ENCODE measurements at regions not wholly inside any gene's neighbourhood (a gene's known extent, or its start where the extent isn't known, plus 50 kb on each side); places are given as distances from the start of the nearest gene placed in this dataset.

DNA sequence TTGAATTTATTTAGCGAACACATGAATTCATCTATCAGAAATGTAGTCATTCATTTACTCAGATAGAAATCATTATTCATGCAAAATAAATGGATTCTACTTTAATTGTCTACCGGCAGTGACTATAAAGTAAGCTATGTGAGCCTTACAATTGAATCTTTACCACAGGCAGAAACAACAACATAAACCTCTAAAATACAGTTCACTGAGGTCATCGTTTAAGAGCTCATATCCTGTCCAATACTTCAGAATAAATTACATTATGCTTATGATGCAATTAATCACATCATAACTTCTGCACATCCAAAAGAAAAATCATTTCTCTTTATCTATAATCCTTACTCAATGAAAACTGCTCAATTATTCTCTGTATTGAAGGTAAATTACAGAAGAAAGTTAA, 244.7 kb downstream of the HNMT start:
- Histone ChIP-seq H3K27ac (ENCODE audit: insufficient read depth, low read depth, low read length) (peak overlapping the region; percentile 26), H3K79me2 (ENCODE audit: control insufficient read depth, insufficient read depth, low read length) (no peaks in the 10 kb centered on the region), H3K27me3 (ENCODE audit: control insufficient read depth in 2 of 2, insufficient read depth in 2 of 2, low read length in 2 of 2) (no peaks in the 10 kb centered on the region), H3K4me2 (ENCODE audit: insufficient read depth, low read length) (peak overlapping the region; percentile 49), H4K20me1 (replicated peaks; ENCODE audit: control insufficient read depth, extremely low read depth, insufficient read depth, low read length) (no peaks in the 10 kb centered on the region), H3K4me3 (replicated peaks in 1 of 3; ENCODE audit: insufficient read depth in 1 of 3, low read depth in 1 of 3, low read length in 3 of 3) (no peak overlapping the region), H3K9me3 (replicated peaks; ENCODE audit: control insufficient read depth, insufficient read depth, low read length) (no peaks in the 10 kb centered on the region), H2AFZ (ENCODE audit: low read depth, low read length) (no peak overlapping the region), H3K9ac (replicated peaks; ENCODE audit: extremely low read depth, insufficient read depth, low read length) (peak overlapping the region; percentile 23), H3K36me3 (ENCODE audit: control insufficient read depth in 2 of 2, extremely low read depth in 1 of 2, insufficient read depth in 2 of 2, low read length in 2 of 2) (no peaks in the 10 kb centered on the region), H3K4me1 (ENCODE audit: control insufficient read depth, extremely low read depth, insufficient read depth, low read length) (peaks cover 11% of the 10 kb centered on the region), H3K9me1 (replicated peaks; ENCODE audit: control insufficient read depth, extremely low read depth, insufficient read depth, low read length) (no peaks in the 10 kb centered on the region)
- BruUV-seq (replicated peaks) = no TSS peak
- dilution Hi-C loops (cut with MboI; ENCODE audit: extremely low pct_ligation_motif_present, low sequenced_read_pairs) = no loop called here
- intact Hi-C loops (cut with micrococcal nuclease) = loop anchor here (2.0 kb wide), 2 partner anchors 58 to 240 kb away; no protein-coding TSS in a partner anchor
- POLR2A ChIA-PET = no interaction called here
- DNase-seq (ENCODE audit: low read depth, low spot score) (peak; percentile 69), FAIRE-seq (peak; percentile 76)
- TF ChIP-seq MYC (IDR thresholded peaks at IDR 0.05; ENCODE audit: low read depth, low read length) = no peak
- peak; percentile 71 for TF ChIP-seq JUN (IDR thresholded peaks at IDR 0.05; ENCODE audit: borderline replicate concordance, insufficient read depth, insufficient read length, low read depth)
- TF ChIP-seq, protein P1, sequence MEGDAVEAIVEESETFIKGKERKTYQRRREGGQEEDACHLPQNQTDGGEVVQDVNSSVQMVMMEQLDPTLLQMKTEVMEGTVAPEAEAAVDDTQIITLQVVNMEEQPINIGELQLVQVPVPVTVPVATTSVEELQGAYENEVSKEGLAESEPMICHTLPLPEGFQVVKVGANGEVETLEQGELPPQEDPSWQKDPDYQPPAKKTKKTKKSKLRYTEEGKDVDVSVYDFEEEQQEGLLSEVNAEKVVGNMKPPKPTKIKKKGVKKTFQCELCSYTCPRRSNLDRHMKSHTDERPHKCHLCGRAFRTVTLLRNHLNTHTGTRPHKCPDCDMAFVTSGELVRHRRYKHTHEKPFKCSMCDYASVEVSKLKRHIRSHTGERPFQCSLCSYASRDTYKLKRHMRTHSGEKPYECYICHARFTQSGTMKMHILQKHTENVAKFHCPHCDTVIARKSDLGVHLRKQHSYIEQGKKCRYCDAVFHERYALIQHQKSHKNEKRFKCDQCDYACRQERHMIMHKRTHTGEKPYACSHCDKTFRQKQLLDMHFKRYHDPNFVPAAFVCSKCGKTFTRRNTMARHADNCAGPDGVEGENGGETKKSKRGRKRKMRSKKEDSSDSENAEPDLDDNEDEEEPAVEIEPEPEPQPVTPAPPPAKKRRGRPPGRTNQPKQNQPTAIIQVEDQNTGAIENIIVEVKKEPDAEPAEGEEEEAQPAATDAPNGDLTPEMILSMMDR (IDR thresholded peaks at IDR 0.05; ENCODE audit: extremely low read depth in 1 of 2, insufficient read depth in 1 of 2, low read depth in 1 of 2, low read length in 2 of 2) = no peak
- no peak for TF ChIP-seq POLR2AphosphoS5 (IDR thresholded peaks at IDR 0.05; ENCODE audit: insufficient read depth, low read depth, low read length)
- TF ChIP-seq POLR2A (IDR thresholded peaks at IDR 0.05; ENCODE audit: low read depth, low read length) = no peak
- TF ChIP-seq, protein P2, sequence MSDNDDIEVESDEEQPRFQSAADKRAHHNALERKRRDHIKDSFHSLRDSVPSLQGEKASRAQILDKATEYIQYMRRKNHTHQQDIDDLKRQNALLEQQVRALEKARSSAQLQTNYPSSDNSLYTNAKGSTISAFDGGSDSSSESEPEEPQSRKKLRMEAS (IDR thresholded peaks at IDR 0.05; ENCODE audit: insufficient read depth, insufficient read length) = no peak
- no peak for TF ChIP-seq EZH2 (IDR thresholded peaks at IDR 0.05; ENCODE audit: borderline replicate concordance, low read depth, low read length, severe bottlenecking)
- peak; percentile 50 for TF ChIP-seq GATA2 (IDR thresholded peaks at IDR 0.05; ENCODE audit: insufficient read depth, insufficient read length, low read depth, low read length)
- peak; percentile 68 for TF ChIP-seq FOS (IDR thresholded peaks at IDR 0.05; ENCODE audit: borderline replicate concordance, insufficient read depth, low read length)
- CTCF ChIA-PET = interaction anchor here (0.9 to 1.4 kb wide), 3 partner anchors 86 to 260 kb away, joined by 3 to 5 read pairs (median 3); no protein-coding TSS in a partner anchor

Measured in endothelial cell of umbilical vein (primary cell).